HG02840 (cell line): ENCODE measurements at regions not wholly inside any gene's neighbourhood (a gene's known extent, or its start where the extent isn't known, plus 50 kb on each side); places are given as distances from the start of the nearest gene placed in this dataset.
"Not testable (repeated sequence)": the region's sequence is repeated elsewhere in the genome, so short reads cannot be mapped to it uniquely, and the experiment has no call there.

Experiments
- ATAC-seq: cut with Tn5 transposase; IDR thresholded peaks from one replicate; pipeline ENCODE4 v1.9.1; 2021; ENCODE audit warnings: mild to moderate bottlenecking, moderate library complexity, moderate number of reproducible peaks; ENCODE audit not compliant: unreplicated experiment, low FRiP score

DNA sequence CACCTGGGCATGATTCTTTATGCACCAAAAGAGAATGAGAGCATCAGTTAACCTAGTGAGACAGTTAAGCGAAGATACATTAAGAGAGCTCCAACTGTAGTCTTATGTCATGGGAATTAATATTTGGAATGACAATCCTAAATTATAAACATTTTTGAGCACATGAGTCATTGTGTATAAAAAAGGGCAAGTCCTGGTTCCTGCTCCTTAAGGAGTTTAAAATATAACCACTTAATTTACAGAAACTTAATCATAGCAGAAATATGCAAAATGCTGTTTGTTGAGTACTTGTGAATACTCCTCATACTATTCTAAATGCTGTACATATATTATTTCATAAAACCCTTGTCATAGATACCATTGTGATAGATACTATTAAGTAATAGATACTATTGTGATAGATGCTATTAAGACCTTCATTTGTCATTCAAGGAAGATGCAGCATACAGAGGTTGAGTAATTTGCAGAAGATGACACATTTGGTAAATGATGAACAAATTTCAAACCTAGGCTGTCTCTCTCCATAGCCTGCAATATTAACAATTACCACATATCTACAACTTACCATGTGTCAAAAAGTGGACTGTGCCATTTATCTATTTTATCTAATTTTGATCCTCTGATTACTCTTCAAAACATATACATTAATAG is 301.0 kb downstream of the TBC1D4 start:
- no peak for ATAC-seq

DNA sequence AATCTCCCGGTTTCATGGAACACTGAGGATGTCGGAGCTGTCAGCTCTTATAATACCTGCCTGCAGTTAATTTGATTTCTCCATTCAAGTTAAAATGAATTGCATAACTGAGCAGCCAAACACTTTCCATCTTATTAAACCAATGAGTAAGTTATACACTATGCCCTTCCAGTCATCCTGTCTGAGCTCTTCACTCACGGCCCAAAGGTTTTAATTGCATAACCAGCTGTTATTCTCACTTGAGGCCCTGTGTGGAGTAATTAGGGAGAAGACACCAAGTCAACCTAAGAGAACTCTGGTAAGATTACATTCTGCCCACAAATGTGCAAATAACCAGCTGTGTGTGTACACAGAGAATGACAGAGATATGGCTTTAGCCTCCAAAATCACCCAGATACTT is 303.5 kb downstream of the TBC1D4 start:
- ATAC-seq = no peak

DNA sequence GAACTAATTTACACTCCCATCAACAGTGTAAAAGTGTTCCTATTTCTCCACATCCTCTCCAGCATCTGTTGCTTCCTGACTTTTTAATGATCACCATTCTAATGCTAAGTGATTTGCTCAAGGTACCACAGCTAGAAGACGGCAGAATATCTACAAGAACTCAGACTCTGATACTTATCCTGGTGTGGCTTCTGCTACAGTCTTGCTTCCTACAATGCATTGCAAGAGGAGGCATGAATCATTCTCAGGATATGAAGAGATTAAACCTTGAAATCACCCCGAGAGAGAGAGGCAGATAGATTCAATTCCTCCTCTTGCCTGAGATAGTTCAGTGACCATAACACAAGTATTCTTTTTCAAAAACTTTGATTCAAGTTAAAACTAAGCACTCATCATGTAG is 306.4 kb downstream of the TBC1D4 start:
- ATAC-seq = no peak

DNA sequence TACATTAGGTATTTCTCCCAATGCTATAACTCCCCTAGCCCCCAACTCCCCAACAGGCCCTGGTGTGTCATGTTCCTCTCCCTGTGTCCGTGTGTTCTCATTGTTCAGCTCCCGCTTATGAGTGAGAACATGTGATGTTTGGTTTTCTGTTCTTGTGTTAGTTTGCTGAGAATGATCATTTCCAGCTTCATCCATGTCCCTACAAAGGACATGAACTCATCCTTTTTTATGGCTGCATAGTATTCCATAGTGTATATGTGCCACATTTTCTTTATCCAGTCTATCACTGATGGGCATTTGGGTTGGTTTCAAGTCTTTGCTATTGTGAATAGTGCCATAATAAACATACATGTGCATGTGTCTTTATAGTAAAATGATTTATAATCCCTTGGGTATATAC is 306.9 kb downstream of the TBC1D4 start:
- ATAC-seq = not testable (repeated sequence)

DNA sequence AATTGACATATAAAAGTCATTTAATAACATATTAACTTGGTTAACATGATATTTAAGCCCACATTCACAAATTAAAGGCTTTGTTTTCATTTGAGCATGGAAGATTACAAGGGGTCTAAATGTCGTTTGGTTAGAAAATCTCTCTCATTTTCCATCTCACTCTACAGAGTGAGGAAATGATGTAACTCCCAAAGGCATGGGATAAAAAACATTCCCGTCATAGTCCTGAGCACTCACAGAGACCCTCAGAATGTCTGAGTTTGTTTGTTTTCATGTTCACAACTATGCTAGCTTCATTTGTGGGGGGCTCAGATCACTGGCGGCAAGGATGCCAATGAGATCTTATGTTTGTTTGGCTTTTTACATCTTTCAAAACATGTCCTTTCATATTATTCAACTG is 307.5 kb downstream of the TBC1D4 start:
- no peak for ATAC-seq

DNA sequence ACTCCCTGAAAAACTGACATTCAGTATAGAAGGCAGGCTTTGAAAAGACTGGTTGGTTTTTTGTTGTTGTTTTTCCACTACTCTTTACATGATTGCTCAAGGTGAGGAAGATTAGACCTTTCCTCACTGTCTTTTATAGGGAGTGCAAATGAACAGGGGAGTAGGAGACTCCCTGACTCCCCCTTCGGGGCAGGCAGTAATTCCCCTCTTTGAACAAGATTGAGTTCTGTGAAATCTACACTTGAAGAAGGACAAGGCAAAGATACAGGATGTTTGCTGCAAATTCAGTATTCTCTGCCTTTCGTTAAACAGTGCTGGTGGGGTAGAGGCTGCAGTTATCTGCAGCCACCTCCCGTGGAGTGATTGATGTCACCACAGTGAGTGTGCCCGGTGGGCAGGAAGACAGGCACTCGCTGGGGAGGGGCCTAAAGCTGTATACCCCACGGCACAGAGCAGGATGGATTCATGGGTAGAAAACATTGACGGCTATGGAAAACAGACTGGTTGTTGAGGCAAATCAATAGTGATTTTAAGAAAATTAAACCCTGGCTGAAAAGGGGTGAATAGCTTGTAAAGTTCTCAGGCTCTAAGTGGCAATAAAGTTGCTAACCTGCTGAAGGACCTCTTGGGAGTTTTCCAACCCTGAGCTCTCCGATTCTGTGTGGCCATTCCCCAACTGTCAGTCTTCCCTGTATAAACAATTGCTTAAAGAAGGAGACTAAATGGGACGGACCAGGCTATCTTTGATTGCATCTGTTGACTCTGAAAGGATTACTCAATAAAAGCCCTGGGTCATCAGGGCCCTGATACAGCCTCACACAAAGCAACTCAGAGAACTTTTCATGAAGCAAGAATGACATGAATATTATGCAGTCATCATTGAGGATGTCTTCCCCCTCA is 308.3 kb downstream of the TBC1D4 start:
- ATAC-seq = no peak

DNA sequence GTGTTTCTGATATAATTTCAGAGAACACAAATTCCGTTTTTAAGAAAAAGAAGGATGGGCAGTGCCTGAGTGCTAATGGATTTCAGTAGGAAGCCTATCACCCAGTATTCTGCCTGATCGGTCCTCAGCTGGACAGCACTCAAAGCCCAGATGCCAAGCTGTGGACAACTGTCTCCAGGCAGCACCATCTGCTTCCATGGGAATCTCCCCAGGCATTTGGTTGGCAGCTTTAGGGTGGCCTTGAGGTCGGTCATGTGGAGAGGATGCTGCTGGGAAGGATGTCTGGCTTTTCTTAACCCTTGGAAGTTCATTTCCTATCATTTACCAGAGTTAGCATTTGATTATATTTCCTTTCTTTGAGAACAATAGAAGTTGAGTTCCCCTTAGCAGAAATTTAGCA is 311.7 kb downstream of the TBC1D4 start:
- no peak for ATAC-seq

DNA sequence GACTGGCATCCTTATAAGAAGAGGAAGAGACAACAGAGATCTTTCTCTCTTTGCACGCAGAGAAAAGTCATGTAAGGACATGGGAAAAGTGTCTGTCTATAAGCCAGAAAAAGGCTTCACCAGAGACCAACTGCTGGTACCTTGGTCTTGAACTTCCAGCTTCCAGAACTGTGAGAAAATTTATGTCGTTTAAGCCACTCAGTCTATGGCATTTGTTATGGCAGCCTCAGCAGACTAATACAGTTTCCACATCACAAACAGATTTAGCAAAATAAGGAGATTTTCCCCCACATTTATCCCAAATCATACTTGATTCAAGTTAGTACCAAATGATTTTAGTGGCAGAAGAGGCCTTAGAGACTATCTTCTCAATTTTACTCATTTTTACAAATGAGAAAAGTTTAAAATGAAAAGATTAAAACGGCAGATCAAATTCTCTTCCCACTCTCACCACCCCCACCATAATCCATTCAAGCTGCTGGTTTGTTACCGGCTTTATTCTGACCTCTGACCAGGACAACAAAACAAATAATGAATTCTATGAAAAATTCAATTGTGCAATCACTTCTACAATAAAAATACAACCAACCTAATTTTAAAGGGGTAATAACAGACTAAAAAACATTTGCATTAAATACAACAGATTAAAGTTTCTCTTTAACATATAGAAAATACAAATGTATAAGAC is 316.3 kb downstream of the TBC1D4 start:
- ATAC-seq = no peak

DNA sequence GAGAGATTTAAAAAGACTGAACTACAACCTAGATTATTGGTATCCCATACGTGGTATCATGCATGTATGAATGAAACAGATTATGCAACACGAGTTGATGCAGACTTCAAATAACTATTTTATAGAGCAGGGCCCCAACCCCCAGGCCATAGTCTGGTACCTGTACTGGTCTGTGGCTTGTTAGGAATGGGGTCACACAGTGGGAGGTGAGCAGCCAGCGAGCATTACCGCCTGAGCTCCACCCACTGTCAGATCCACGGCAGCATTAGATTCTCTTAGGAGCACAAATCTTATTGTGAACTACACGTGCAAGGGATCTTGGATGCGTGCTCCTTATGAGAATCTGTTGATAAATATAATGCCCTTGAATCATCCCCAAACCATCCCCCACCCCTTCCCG is 320.2 kb downstream of the TBC1D4 start:
- ATAC-seq = no peak

DNA sequence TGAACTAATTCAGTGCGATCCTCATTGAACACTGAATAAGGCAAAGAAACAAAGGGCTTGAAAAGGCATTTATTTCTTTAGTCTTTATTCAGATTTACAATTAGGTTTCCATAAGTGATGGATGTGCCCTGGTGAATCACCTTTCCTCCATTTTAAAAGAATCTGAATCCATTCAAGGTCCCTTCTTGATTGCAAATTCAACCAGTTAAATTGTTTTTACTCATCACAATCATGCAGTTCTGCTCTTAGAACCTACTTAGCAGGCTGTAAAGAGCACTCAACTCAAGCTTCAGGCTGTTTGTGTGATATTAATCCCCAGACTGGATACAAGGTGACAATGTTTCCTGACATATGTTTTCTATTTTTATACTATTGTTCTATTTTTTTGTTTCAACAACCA is 321.0 kb downstream of the TBC1D4 start:
- no peak for ATAC-seq

DNA sequence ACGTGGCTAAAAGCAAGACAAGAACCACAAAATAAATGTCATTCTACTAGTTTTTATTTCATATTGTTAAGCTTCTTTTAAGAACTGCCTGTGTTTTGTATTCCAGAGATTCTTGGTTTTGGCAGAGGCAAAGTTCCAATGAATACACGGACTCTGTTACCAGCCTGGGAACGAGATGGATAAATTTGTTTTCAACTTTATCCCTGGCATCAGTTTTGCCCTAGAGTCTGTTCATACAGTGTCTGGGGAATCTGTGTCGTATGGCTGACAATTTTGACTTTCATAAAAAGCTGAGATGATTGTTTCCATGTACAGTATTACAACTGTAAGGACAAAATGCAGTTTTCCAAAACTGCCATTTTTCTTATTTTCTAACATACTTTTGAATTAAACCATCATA is 327.6 kb downstream of the TBC1D4 start:
- ATAC-seq = no peak

DNA sequence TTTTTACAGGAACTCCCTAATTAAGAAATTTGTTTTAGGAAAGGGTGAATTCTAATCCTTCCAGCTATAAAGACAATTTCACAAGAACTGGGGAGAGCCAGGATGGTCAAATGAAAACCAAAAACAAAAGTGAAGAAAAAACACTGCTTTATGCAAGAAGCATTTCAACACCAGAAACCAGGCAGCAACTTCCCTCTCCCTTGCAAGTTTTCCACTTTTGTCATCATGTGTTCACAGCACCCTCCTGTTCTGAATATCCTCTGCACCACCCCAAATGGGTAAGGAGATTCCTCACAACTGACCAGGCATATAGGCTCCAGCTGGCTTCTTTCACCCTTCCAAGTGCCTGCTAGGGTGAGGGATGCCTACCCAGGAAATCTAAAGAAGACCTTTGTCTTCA is 328.1 kb downstream of the TBC1D4 start:
- no peak for ATAC-seq

DNA sequence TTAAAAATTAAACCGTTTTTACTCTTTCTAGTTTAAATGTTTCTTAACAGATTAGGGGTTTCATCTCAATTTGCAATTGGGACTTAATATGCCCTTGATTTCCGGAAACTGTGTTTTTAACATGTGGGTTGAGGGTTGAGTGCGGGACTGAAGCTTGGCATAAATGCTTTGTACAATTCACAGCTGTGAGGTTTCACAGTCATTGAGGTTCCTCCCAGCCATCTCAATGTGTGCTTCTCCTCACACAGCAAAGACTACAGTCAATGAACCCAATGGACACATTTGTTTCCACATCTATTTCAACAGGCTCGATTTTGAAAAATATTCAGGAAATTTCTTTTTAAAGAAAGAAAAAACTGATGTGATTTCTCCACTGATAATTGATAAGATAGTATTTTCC is 328.6 kb downstream of the TBC1D4 start:
- ATAC-seq = no peak

DNA sequence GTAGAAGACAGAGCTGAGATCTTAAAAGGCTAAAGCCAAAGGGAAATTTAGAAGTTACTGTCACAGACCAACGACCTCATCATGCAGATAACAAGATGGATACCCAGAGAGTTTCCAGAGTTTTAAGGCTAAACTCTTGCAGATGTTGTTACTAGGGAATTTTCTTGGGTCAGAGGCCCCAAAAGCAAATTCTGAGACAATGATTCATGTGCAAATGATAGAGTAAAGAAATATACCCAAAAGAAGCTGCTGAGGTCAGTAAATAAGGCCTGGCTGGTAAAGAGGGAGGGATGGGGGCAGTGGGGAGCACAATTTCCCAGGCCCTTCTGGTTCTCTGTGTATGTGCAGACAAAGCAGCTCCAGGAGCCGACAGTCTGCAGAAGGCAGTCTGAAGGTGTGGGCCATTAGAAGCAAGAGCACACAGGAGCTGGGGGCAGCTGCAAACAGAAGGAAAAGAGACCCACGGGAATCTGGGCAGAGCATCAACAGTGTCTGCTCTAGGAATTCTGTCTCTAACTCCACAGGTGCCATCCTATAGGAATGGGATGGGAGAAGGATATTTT is 330.8 kb downstream of the TBC1D4 start:
- no peak for ATAC-seq

DNA sequence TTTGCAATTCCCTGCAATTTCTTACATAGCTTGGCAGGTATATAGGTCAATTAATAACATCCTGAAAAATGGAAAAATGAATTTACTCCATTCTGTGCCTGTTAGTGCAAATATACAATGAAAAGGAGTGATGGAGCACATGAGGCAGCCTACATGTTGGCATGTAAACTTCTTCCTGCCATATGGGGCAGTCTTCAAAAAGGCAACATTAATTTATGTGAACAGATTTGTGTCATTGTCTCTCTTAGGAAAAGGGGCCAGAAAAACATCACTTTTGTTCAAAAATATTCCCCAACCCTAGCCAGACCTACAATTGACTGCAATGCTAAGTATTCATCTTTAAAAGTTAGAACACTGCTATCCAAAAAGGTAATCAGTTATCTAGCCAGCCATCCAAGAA is 332.2 kb downstream of the TBC1D4 start:
- ATAC-seq = no peak

DNA sequence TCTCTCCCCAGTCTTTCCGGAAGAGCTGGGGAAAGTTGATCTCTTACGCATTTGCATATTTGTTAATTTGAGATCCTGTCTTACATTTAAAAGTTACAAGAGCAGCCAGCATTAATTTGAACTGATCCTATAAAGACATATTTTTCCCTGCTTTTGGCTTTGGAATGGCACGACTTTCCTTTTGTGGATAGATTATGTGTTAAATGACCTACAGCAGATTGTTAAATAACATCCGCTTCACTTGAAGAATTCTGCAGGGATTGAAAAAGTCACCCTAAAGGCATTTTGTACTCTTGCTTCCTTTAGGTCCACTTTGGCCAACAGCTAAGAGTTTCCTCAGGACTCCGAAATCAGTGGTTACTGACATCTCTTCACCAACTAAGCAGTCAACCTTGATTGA is 334.0 kb downstream of the TBC1D4 start:
- ATAC-seq = no peak

DNA sequence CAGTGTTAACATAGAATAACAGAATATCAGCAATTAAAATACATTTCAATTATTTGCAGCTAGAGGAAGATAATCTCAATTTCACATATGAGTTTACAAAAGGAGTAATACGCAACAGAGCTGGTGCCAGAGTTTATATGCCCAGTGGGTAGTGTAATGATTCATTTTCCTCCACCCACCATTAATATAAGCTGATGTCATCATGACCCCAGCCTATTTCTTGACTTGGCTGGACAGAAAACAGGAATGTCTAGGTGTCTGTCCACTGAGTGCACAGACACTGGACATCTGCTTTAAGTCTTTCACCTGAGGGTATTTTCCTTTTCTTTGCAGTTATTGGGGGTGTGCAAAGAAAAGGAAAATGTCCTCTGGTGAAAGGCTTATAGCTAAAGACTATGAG is 335.5 kb downstream of the TBC1D4 start:
- no peak for ATAC-seq

DNA sequence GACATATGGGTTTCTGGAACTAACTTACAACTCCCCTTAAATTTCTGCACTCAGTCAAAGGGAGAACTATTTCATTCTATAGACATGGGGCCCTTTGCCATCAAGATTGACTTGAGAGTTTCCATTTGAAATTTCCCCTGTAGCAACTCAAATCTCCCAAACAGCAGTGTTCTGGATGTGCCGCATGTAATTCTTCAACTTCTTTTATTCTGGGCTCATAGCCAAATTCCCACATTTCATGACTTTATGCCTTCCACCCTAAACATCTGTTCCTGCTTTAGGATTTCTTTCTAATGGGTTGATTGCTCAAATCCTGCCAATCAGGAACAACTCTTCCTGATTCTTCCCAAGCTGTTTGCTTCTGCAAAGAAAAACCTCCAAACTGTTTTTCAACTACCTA is 336.0 kb downstream of the TBC1D4 start:
- no peak for ATAC-seq

DNA sequence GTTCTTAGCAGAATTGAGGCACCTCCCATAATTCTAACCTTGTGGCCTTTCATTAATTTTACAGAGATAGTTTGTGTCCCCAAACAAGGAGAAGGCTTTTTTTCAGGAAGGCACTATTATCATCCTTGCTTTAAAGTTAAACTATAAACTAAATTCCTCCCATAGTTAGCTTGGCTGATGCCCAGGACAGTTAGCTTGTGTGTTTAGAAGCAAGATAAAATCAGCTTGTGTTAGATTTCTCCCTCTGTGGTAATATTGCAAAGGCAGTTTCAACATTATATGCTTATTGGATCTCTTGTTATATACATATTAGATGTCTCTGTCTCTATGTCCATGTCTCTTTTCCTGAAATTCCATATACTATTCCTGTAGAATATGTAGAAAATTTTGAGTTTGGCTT is 342.7 kb downstream of the TBC1D4 start:
- ATAC-seq = no peak

DNA sequence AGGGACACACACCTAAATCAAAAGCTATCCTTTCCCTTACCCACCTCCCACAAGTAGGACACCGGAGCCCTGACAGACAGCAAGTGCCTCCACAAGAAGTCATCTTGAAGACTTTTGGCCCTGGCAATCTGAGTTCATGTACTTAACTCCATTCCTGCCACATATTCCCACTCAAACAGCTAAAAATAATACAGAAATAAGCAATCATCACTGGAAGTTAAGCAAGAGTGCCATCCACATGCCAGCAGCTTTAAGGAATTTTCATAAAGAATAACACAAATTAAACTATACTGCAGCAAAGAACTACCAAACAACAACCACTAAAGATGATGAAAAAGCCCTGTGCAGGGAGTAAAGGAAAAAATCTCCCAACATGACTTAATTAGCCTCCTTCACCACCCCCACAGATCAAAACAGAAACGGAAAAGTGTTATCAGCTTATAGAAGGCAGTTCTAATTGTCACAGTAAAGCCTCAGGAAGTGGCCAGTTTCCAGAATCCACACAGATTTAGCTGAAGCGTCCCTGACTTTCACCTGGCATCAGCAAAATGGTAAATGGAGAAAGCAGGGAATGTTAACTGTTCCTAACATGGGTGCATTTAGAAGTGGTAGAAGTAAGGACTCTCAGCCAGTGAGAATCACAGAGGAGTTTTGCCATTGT is 343.9 kb downstream of the TBC1D4 start:
- no peak for ATAC-seq

DNA sequence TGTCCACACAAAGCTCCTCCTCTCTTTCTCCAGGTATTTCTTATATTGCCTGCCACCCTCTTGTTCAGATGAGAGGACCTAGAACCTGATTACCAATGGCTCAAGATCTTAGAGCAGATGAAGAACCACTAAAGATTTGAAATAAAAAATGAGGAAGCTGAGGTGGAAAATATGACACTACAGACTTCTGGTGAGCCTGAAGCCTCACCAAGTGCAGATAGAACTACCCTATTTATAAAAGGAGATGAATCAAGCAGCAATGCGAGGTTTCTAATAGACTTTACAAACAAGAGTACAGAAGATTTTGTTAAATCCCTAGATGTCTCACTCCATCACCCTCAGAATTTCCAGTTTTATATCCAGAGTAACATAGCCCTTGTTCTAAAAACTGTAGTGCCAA is 345.8 kb downstream of the TBC1D4 start:
- ATAC-seq = no peak
